ENCODE measurements at regions not wholly inside any gene's neighbourhood (a gene's known extent, or its start where the extent isn't known, plus 50 kb on each side); places are given as distances from the start of the nearest gene placed in this dataset.

- TF ChIP-seq, protein P1, sequence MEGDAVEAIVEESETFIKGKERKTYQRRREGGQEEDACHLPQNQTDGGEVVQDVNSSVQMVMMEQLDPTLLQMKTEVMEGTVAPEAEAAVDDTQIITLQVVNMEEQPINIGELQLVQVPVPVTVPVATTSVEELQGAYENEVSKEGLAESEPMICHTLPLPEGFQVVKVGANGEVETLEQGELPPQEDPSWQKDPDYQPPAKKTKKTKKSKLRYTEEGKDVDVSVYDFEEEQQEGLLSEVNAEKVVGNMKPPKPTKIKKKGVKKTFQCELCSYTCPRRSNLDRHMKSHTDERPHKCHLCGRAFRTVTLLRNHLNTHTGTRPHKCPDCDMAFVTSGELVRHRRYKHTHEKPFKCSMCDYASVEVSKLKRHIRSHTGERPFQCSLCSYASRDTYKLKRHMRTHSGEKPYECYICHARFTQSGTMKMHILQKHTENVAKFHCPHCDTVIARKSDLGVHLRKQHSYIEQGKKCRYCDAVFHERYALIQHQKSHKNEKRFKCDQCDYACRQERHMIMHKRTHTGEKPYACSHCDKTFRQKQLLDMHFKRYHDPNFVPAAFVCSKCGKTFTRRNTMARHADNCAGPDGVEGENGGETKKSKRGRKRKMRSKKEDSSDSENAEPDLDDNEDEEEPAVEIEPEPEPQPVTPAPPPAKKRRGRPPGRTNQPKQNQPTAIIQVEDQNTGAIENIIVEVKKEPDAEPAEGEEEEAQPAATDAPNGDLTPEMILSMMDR (IDR thresholded peaks at IDR 0.05) = no peak
- DNase-seq (no peak), ATAC-seq (no peak)
- intact Hi-C loops (cut with DNase I, micrococcal nuclease) = no loop called here
- H3K4me3 ChIP-seq = no peak overlapping the region
- no peaks in the 10 kb centered on the region for H3K36me3 ChIP-seq (ENCODE audit: low read depth)
- H3K9me3 ChIP-seq = no peaks in the 10 kb centered on the region
- H3K4me1 ChIP-seq (ENCODE audit: low read depth) = no peaks in the 10 kb centered on the region
Measured at GRCh38 chr3:64276131-64276530, 50.9 kb upstream of the PRICKLE2 start.

All from mucosa of descending colon (tissue), 3 donors.